GM18951 (cell line): ENCODE measurements at regions not wholly inside any gene's neighbourhood (a gene's known extent, or its start where the extent isn't known, plus 50 kb on each side); places are given as distances from the start of the nearest gene placed in this dataset.

Source experiments
- POLR2A ChIP-seq: IDR thresholded peaks from 4 replicates; pipeline ENCODE4 v1.6.1; 2011; ENCODE audit warnings: mild to moderate bottlenecking; ENCODE audit not compliant: insufficient read length, insufficient read depth; ENCODE audit errors: extremely low read depth
- in situ Hi-C: fragments of 300-500 bp; cut with MboI; formaldehyde crosslinking; loops from one replicate; pipeline ENCODE4 v1.12.0; 2022; ENCODE audit warnings: low sequenced_read_pairs, mixed read lengths, inconsistent platforms; ENCODE audit not compliant: unreplicated experiment

DNA sequence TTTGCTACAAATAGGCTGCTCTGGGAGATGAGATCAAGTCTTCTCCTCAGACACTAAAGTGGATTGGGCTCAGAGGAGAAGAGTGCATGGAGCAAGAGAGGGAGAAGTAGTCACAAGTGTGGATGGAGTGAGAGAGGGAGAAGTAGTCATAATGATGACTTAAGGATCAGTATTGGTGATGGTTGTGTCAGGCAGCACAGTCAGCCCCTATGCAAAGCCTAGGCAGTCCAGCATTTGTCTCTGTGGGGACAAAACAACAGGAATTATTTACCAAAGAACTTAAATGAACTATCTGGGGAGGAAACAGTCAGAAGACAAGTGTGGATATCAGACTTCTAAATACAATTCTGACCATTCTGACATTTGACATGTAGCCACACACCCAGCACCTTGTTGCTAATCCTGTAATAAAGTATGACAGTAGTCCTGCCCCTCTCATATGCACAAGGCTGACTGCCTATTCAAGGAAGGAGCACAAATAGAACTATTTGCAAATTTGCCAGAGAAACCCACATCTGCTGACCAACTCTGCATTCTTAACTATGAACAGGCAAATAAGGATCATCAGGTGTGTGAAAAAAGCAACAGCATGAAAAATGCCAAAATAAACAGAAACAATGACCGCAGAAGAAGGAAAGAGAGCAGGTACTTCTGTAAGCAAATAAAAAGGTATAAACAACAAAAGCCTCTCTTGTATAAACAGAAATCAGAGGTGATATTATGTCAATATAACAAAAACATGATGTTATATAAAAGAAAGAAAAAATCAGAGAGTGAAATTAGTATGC, 1597.9 kb upstream of the ACVR2A start:
- TF ChIP-seq POLR2A: no peak
- in situ Hi-C loops: no loop called here

DNA sequence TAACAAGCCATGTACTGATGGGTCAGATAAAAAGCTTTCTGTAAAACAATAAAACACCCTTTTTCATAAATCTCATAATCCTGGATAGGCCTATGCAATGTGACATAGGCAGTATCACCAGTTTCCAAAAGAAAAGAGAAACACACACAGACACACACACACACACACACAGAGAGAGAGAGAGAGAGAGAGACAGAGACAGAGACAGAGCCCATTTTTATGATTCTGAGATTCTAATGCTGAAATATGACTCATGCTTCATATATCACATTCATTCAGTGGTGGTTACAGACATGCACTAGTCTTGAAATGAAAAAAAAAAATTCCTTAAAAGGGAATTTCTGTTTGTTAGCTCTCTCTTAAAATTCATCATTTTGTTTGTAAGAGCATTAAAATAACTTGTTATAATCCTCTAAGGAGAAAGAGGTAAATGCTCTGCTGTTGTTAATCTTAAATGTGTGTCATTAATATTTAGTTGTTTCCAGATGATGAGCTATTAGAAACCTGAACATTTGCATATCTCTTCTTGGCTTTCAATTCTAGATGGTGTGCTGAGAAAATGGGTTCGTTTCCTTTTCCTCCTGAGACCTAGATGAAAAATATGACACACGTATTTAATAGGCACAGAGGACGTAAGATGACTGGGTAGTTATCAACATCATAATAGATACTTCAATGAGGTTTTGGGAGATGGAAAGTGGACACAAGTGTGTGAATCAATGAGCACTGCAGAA, 1598.7 kb upstream of the ACVR2A start:
- no peak for TF ChIP-seq POLR2A
- in situ Hi-C loops: no loop called here

DNA sequence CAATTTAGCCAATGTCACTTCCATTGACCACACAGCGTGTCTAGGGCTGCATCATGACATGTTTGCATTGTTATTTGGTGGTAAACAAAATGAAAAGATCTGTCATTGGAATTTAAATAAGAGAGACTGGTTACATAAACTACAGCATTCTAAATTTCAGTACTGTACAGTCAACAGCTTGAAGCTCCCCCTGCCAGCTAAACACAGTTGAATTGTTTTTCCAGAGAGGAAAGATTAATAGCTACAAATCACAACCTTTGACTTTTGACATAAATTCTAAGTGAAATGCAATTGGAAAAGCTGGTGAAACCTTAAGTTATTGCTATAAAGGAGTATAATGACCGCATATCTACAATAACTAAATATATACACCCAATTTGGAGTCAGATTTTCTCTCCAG, 1600.0 kb upstream of the ACVR2A start:
- in situ Hi-C loops: no loop called here
- TF ChIP-seq POLR2A: no peak

DNA sequence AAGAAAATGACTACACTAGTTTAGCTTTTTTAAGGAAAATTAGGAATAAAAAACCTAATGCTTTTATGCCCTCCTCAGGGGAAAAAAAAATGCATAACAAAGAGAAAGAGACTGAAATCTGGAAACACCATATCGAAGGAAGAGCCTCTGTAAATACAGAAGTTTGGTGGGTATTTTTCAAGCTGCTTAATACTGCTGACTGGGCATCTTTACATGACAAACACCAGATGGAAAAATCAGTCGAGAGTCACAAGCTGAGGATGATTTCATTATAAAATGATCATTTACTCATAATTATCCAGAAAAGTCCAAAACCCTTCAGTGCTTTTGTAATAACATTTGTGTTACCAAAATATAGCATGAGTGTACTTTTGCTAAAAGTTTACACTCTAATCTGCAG, 1600.7 kb upstream of the ACVR2A start:
- TF ChIP-seq POLR2A: no peak

DNA sequence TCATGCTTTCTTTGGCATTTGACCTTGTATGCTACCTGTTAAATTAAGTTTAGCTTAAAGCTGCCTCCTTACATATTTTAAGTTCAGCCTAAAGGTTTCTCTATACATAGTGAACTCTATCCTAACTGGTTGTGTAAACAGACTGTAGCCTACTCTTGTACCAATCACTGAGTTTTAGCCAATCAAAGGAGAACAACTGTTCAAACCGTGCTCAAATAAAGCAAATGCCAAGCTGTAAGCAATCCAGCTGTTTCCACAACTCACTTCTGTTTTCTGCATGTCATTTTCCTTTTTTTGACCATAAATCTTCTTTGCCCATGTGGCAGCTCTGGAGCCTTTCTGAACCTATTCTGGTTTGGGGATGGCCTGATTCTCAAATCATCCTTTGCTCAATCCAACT, 1603.8 kb upstream of the ACVR2A start:
- in situ Hi-C loops: no loop called here
- TF ChIP-seq POLR2A: no peak

More for the DNA sequence above, 1600.7 kb upstream of the ACVR2A start:
- in situ Hi-C loops: no loop called here

DNA sequence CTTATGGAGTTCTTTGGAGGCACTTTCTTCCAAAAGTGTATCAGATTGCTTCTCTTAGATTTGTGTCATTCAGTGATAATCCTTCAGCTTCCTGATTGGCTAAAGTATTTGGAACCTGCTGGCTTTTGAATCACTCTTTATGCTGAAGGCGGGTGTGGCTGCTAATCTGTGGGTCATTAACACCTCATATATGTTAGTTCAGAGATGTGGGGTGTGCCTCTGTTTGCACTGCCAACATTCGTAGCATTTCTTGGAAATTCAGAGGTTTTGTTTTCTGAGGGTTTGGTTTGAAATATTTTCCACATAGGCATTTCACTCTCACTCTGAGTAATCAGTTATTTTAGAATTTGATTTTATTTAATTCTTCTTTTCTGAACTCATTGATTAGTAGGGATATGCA, 1604.4 kb upstream of the ACVR2A start:
- no peak for TF ChIP-seq POLR2A
- in situ Hi-C loops: no loop called here

DNA sequence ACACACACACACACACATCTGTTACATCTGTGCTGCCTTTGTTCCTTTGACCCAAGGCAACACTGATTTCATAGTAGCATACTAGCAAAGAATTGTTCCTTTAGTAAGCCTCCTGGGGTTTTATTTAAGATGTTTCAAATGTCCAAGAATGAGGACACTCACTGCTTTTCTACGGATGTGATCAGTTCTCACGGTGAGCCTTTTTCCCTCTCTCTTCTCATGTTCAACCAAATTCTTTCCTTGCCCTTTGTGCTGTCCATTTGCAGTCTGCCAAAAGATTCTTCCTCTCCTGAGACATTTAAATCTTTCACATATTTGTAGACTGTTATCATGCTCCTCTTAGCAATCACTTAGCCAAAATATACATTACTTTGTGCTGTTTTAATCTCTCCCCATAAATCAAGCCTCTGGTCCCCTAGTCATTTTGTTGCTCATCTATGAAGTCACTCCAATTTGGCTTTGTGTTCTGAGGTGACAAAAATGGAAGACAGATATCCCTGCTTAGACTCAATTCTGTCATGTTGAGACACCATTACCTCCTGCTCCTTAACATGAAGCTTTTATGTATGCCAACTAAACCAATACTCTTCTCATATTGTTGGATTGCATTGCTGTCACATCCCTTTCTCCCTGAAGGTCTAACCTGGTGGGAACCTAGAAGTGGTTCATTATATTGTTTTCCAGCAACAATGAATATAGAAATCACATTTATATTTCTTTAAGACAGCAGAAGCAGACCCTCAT, 1605.3 kb upstream of the ACVR2A start:
- in situ Hi-C loops: no loop called here
- no peak for TF ChIP-seq POLR2A

DNA sequence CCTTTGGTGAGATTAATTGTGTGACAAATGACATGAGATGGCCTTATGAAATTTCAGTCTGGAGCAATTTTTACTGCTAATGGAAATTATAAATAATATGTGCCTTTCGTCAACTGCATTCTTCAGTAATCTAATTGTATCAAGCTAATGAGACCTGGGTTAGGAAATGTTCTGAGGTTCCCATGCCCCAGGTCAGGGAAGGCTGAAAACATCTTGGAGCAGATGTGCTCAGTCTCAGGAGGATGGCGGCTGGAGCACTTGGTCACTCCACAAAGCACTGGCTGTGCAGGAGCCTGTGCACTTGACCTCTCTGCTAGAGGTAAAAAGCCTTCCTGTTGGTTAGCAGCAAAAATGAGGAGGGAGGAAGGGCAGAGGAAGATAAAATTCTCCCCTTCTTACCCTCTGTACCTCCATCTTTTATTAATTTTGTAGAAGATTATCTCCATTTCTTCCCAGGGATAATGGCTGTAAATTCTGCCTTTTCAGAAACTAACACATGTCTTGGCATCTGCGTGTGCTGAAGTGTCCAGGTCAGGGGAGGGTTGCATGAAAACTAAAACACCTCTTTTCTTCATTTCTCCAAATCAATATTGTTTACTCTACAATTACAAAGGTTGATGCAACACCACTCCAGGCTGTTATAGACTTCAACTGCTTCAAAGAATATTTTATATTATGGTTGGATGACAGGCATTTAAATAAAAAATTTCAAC, 1606.4 kb upstream of the ACVR2A start:
- in situ Hi-C loops: no loop called here
- no peak for TF ChIP-seq POLR2A

DNA sequence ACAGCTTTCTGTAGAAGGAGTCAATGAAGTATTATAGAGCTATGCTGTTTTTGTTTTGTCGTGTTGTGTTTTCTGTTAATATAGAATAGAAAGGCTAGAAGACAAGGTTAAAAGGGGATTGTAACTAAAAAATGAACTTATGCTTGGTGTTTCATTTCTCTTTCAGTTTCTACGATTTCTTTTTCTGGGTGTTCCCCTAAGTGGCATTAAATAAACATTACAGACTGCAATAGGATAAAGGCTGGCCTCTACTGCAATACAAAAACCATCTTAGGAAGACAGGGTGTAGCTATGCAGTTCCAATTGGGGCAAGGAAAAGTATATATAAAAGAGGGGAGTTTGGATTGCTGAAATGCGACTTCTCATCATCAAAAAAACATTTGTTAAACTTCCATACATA, 1609.7 kb upstream of the ACVR2A start:
- no peak for TF ChIP-seq POLR2A
- in situ Hi-C loops: no loop called here

DNA sequence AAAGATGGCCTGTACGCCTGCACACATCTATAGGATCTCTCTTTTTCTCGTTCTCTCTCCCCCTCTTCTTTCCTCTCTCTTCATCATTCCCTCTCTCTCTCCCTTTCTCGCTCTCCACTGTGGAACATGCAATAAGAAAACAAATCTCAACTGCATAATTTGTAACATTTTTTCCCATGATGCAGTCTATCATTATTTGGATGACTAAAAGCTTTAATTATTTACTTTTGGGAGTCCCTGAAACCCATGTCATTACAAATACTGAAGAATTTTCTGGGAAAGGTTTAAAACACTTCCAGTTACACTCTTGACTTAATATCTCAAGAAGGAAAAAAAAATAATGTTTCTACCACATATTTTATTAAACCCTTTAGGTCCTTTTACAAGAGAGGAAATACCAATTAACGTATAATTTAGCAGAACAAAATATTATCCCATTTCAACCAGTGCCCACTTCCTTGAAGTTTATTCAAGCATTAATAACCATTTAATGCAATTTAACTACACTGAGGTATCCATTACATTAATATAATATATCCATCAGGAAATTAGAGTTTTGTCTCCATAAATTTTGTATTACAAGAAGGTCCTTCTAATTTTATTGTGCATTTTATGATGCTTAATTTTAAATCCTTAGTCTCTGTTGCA, 1615.2 kb upstream of the ACVR2A start:
- no peak for TF ChIP-seq POLR2A
- in situ Hi-C loops: no loop called here

DNA sequence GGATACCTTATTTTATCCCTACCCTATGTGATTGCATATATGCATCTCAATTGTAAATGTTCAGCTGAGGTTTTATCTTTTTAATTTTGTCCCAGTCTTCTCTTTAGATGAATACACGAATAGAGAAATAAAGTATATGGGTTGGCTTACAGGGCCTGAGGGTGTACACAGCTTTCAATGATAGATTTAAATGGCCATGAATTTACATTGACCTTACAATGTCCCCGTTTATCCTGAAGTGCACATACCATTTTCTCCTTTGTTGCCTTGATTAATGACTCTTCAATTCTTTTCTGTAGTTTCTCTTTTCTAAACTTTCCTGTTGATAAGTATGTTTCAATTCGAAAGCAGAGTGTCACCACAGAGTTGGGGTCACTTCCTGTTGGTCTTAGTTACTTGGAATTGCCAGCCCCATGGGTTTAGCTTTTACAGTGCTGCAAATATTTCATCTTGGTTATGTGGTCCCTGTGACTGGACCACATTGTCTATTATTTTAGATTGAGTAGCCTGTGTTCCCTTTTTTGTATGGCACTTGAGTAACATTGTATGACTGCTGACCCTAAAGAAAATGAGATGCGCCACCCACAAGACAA, 1616.3 kb upstream of the ACVR2A start:
- no peak for TF ChIP-seq POLR2A
- in situ Hi-C loops: no loop called here

DNA sequence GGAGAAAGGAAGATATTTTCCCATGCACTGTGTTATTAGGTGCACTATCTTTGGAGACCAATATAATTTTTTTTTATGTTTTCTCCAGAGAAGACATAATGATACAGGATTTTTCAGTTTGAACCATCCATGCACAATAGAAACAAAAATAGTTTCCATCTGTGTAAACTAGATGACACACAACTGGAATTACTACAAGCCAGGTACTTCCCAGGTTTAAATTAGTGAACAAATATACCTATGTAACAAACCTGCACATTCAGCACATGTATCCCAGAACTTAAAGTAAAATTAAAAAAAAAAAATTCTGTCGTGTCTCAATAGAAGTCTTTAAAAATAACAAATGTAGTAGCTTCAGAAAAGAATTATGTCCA, 1616.8 kb upstream of the ACVR2A start:
- in situ Hi-C loops: no loop called here
- TF ChIP-seq POLR2A: no peak
